Central memory CD4-positive, alpha-beta T cell (primary cell): ENCODE measurements at regions not wholly inside any gene's neighbourhood (a gene's known extent, or its start where the extent isn't known, plus 50 kb on each side); places are given as distances from the start of the nearest gene placed in this dataset.

Experiments used
- DNase-seq: peaks from one replicate; pipeline ENCODE4 v3.0.0; 2022

GRCh38 chrX:69299951-69300714 lies 134.9 kb upstream of the PJA1 start:
- no peak for DNase-seq

DNA sequence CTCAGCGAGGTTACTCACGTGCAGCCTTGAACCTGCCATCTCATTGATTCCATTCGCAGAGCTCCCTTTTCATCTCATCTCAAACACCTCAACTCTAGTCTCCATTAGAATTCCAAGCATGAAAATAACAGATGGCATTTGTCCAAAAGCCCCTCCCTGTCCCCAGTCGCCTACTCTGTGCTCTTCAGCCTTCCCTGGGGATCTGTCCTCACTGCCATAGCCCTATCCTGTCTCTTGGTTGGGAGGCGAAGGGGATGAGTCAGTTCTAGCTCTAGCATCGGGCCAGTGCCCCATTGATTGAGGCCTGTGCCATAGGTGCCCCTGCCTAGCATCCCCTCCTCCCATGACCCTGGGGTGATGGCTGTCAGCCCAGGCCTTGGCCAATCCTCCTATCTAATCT lies 134.0 kb upstream of the PJA1 start:
- no peak for DNase-seq

- no peak for DNase-seq
Observed at GRCh38 chrX:69298466-69299140, 133.3 kb upstream of the PJA1 start.

DNA sequence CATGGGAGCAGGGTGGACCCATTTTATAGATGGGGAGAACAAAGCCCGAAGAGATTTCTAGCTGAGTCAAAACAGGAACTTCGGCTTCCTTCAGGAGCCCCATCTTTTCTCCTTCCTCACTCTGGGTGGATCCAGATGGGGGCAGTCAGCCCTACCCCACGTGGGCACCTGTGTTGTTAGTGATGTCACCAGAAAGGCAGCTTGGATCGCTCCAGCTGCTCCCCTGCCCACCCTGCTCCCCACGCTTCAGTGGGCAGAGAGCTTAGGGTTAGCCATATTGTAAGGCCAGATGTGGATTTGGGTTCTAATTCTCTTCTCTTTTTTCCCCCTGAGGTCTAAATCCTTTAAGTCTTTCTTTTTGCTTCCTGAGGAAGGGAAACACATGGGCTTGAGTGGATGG lies 132.3 kb upstream of the PJA1 start:
- no peak for DNase-seq

- DNase-seq, result no peak
Observed at GRCh38 chrX:69293776-69294601, 128.7 kb upstream of the PJA1 start.

DNA sequence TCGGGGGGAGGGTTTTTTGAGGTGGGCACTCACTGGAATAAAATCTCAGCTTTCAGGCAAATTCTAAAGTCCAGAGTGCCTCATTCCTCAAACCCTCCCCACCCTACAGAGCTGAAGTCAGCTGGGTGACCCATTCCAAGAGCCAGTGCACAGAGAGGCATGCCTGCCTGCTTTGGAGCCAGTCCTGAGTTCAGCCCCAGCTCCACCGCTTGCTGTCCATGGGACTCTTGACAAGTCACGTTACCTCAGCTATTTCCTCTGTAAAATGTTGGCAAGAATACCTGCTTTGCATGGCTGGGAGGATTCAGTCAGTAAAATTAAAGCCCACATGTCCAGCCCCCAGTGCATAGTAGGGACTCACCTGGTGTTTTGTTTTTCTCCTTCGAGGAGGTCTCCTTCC lies 125.9 kb upstream of the PJA1 start:
- DNase-seq, result no peak

DNA sequence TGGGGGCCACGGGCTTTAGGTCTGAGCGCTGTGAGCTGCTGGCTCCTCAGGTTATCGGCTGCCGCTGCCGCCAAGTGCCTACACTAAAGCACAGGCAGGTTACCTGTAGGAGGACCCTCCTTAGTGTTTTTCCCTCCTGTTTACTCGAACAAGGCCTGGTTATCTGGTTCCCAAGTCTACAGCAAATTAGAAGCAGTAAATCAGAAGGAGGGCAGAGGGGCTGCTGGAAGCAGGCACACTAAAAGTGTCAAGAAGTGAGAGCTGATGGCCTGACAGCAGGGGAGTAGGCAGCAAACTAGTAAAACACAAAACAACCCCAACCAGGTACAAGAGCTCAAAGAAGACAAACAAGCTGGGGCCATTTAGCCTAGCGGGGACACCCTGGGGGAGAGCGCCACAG lies 125.0 kb upstream of the PJA1 start:
- DNase-seq, result no peak

GRCh38 chrX:69289793-69290123 lies 124.5 kb upstream of the PJA1 start:
- DNase-seq, result no peak

- no peak for DNase-seq
Observed at GRCh38 chrX:69289046-69289792, 124.0 kb upstream of the PJA1 start.

GRCh38 chrX:69287095-69287494 lies 121.8 kb upstream of the PJA1 start:
- DNase-seq, result no peak

- no peak for DNase-seq
Observed at GRCh38 chrX:69286565-69286906, 121.3 kb upstream of the PJA1 start.

DNA sequence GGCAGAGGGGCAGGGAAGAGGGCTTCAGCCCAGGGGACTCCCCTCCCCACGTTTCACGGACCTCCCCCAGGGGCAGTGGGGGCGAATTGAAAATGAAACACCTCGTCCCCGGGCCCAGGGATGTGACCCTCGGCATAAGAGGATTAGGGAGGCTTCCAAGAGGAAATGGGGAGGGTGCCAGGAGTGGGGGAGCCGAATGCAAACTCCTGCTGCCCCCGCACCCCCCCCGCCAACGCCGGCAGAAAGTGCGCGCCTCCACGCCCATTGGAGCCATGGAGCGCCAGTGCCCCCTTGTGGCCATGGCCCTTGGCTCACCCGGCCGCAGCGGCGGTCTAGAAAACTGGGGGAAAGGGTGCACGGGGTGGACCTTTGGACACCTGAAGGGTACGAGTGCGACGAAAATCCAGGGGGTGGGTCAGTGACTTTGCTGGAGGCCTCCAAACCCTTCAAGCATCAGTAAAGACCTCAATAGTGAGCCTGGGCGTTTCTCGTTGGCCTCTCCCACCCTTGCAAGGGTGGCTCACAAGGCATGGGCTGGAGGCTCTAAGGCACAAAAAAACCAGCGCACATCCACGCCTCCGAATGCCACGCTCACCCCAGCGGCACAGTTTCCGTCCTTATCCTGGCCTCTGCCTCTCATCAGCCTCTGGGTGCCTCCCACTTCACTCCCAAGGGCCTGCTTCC lies 120.8 kb upstream of the PJA1 start:
- DNase-seq, result peak; percentile 30

- DNase-seq, result no peak
Observed at GRCh38 chrX:69285401-69285877, 120.2 kb upstream of the PJA1 start.

- DNase-seq, result no peak
Observed at GRCh38 chrX:69284491-69284890, 119.2 kb upstream of the PJA1 start.

DNA sequence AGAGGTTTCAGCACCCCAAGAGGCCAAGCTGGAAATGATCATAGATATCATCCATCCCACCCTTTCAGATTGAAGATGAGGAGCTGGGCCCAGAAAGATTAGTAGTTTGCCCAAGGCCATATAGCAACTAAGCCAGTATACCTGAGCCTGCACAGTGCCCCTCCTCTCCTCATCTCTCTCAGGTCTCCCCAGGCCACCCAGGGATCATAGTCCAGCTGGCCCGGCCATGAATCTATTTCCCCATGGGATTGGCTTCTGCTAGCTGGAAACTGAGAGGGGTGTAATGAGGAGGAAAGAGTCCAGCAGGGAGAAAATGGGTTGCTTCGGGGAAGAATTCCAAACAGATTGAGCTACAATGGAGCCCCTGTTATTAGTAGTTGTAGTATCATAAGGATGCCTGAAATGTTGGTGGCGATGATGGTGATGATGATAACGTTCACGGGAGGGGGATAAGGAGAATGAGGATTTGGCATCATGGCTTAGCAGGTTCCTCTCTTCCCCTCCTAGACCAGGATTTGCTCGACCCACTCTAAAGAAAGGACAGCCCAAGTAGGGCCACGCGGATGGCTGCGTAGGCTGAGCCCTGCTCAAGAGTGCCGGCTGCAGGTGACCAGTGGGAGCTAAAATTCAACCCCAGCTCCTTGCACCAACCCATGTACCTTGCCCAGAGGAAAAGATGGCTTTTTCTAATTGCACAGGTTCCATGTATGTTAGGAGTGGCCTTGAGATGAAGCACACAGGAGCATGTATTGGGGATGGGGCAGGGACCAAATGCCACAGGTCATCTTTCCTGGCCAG lies 117.8 kb upstream of the PJA1 start:
- DNase-seq, result no peak

- no peak for DNase-seq
Observed at GRCh38 chrX:69280933-69281332, 115.7 kb upstream of the PJA1 start.

GRCh38 chrX:69279234-69279633 lies 114.0 kb upstream of the PJA1 start:
- DNase-seq, result no peak

DNA sequence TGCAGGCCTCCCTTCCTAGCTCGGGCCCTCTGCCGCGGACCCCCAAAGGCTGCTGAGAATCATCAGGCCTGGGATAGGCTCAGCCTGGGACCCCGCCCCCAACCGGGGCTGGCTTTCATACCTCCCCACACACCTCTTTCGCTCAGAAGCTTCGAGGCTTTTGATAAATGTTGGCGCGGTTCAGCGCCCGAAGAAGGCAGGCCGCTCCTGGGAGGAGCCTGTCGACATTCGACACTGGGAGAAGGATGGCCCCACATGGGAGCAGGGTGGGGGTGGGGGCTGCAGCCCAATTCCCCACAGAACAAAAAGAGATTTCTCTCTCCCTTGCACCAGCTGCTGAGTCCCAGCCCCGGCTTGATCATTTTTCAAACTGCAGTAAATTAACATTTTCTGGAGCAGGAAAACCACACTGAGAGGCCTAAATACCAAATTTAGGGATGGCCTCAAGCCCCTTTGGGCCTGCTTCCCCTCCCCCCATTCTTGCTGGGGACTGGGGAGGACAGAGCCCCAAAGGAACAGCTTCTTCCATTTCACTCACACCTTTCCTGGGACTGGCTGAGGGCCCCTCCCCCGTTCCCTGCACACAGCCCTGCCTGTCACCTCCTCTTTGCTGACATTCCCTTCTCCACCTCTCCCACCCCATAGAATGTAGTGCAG lies 112.9 kb upstream of the PJA1 start:
- DNase-seq, result no peak

DNA sequence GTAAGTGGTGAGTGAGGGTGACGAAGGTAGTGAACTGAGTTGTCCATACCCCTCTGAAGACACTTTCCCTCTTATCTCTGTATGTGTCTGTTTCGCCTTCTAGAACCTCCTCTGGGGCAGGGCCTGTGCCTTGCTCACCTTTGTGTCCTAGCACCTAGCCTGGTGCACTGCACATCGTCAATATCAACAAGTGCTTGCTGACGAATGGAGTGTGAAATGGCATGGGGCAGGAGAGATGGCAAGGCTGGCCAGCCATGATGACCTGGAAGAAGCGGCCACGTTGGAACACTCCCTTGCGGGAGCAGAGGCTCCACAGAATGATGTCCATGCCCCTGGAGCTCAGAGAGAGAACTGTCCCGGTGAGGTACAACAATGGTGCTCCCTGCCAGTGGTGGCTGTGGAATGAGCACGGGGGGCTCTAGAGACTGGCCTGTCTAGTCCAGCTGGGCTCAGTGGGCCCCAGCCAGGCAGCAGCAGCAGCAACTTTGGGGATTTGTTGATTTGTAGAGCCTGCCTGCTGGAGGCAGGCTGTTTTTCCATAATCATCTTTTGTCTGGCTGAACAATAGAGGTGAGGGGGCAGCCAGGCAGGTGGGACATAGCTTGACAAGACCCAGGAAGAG lies 112.2 kb upstream of the PJA1 start:
- DNase-seq, result no peak

DNA sequence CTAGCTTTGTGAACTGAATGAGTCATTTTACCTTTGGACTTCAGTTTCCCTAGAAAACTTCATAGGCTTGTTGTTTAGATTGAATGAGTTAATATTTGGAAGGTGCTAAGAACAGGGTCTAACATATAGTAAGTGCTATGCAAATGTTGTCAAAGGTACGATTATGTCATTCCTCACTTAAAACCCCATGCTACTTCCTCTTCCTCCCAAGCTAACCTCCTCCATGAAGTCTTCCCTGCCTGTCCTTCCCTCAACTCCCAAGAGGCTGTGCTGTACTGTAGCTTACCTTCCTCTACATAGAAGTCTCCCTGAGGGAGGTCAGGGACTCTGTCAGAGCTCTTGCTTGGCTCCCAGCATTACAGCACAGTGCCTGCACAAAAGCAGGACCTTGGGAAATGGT lies 103.4 kb upstream of the PJA1 start:
- DNase-seq, result no peak

DNA sequence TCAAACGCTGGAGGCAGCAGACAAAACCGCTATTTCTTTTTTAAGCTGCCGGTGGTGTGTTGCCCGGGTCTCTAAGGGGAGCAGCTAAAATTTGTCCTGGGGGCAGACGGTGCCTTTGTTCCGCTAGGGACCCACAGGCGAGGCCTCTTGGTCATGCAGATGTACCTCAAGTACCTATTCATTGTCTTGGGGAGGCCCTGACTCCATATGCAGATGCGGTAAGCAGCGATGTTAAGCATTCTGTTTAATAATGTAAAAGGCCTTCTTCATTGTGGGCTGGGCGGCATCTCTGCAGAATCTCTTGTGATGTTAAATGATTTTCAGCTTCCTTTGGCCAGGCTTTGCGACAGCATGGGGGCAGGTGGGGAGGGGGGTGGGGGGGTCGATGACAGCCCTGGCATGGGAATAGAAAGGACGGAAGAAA lies 98.9 kb upstream of the PJA1 start:
- no peak for DNase-seq
